A673 (cell line): ENCODE measurements at regions not wholly inside any gene's neighbourhood (a gene's known extent, or its start where the extent isn't known, plus 50 kb on each side); places are given as distances from the start of the nearest gene placed in this dataset.

Source experiments
- BruUV-seq: library from RNA; stranded (reverse); fragments of 400-500 nt; replicated peaks from 2 replicates; lab custom pipeline; 2021; lab: Mats Ljungman, UMichigan
- CTCF ChIA-PET: fragments of 300-600 bp; sonication (Branson Sonifier 250); formaldehyde crosslinking; loops from one replicate; lab custom pipeline; 2022; ENCODE audit warnings: antibody characterized with exemption; lab: Charles Lee
- POLR2A ChIA-PET: fragments of 300-600 bp; sonication (Branson Sonifier 250); formaldehyde crosslinking; loops from one replicate; lab custom pipeline; 2022; ENCODE audit warnings: antibody characterized with exemption; ENCODE audit not compliant: low non-redundant PET; lab: Charles Lee
- DNase-seq: peaks from one replicate; pipeline ENCODE4 v3.0.0-alpha.2; 2015; ENCODE audit warnings: low spot score
- H3K27ac ChIP-seq: fragments of 200-600 bp; sonication (generic); 2 replicates; pipeline ENCODE4 v1.5.1; 2016; ENCODE audit warnings: mixed run types, low read depth, mild to moderate bottlenecking, mixed read lengths, antibody characterized with exemption, low read length; ENCODE audit not compliant: poor library complexity, severe bottlenecking
- H3K27me3 ChIP-seq: fragments of 200-600 bp; sonication (generic); replicated peaks from 2 replicates; pipeline ENCODE4 v1.6.1; 2017; ENCODE audit warnings: mixed run types, low read depth, mild to moderate bottlenecking, mixed read lengths, antibody characterized with exemption, low read length; ENCODE audit not compliant: insufficient read depth, poor library complexity
- H3K36me3 ChIP-seq: fragments of 200-600 bp; sonication (generic); 2 replicates; pipeline ENCODE4 v1.6.1; 2016; ENCODE audit warnings: mixed run types, mild to moderate bottlenecking, mixed read lengths, antibody characterized with exemption, low read length; ENCODE audit not compliant: insufficient read depth, poor library complexity, severe bottlenecking
- H3K4me1 ChIP-seq: fragments of 200-600 bp; sonication (generic); 2 replicates; pipeline ENCODE4 v1.6.1; 2017; ENCODE audit warnings: mixed run types, mild to moderate bottlenecking, mixed read lengths, antibody characterized with exemption, low read length; ENCODE audit not compliant: insufficient read depth, poor library complexity, severe bottlenecking
- H3K4me3 ChIP-seq: fragments of 200-600 bp; sonication (generic); 2 replicates; pipeline ENCODE4 v1.5.1; 2016; ENCODE audit warnings: low read depth, mixed run types, mild to moderate bottlenecking, mixed read lengths, low read length; ENCODE audit not compliant: poor library complexity, severe bottlenecking
- H3K9me3 ChIP-seq: fragments of 200-600 bp; sonication (generic); 2 replicates; pipeline ENCODE4 v1.6.1; 2016; ENCODE audit warnings: mixed run types, low read depth, mild to moderate bottlenecking, mixed read lengths, antibody characterized with exemption, low read length; ENCODE audit not compliant: poor library complexity, severe bottlenecking
- CTCF ChIP-seq: fragments of 300-800, 200-600 bp; sonication (generic); conservative IDR thresholded peaks from 2 replicates; pipeline ENCODE4 v1.5.1; 2017; ENCODE audit warnings: low read depth, mild to moderate bottlenecking, antibody characterized with exemption, low read length, moderate library complexity, mixed read lengths
- EZH2 ChIP-seq: fragments of 200-600 bp; sonication (generic); IDR thresholded peaks from 2 replicates; pipeline ENCODE4 v1.6.1; 2017; ENCODE audit warnings: borderline replicate concordance, low read depth, mild to moderate bottlenecking, mixed read lengths, antibody characterized with exemption, low read length; ENCODE audit not compliant: poor library complexity, severe bottlenecking
- intact Hi-C: fragments of 100-400 bp; cut with micrococcal nuclease; formaldehyde crosslinking; loops from one replicate; pipeline ENCODE4 v1.10.0; 2022; ENCODE audit not compliant: unreplicated experiment

- TF ChIP-seq CTCF: no peak
- TF ChIP-seq EZH2: no peak
- no peaks in the 10 kb centered on the region for H3K27me3 ChIP-seq
- BruUV-seq: no TSS peak
- no peak overlapping the region for H3K27ac ChIP-seq
- intact Hi-C loops: no loop called here
- H3K36me3 ChIP-seq: no peaks in the 10 kb centered on the region
- no peaks in the 10 kb centered on the region for H3K9me3 ChIP-seq
- no peak for DNase-seq
- POLR2A ChIA-PET: no interaction called here
- CTCF ChIA-PET: no interaction called here
- H3K4me1 ChIP-seq: no peaks in the 10 kb centered on the region
- no peak overlapping the region for H3K4me3 ChIP-seq
These were observed 1184.9 kb downstream of the HACE1 start for GRCh38 chr6:103674790-103675189.

DNA sequence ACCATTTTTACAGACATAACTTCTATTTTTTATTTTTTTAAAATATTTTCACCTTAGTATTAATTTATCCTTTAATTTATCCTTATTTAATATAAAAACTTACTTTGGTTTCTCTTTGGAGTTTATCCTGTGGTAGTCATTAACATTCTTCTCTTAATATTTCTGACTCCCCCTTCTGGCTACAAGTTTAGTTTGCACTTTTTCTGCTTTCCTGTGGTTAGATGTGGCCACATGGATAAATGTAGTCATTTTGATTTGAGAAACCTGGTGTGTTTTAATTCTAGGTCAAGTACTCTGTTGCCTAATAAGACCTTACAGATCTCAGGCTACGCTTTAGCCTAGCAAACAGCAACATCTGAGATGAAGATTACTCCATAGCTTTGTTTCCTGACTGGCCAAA is 1187.5 kb downstream of the HACE1 start:
- BruUV-seq: no TSS peak
- H3K4me1 ChIP-seq: no peaks in the 10 kb centered on the region

GRCh38 chr6:103629613-103630012 is 1230.1 kb downstream of the HACE1 start:
- ChIA-PET POLR2A (no interaction called here), CTCF (no interaction called here)
- Histone ChIP-seq H3K9me3 (no peaks in the 10 kb centered on the region), H3K4me1 (no peaks in the 10 kb centered on the region), H3K27me3 (no peaks in the 10 kb centered on the region), H3K36me3 (no peaks in the 10 kb centered on the region), H3K27ac (no peak overlapping the region), H3K4me3 (no peak overlapping the region)
- intact Hi-C loops: no loop called here
- no peak for DNase-seq
- no TSS peak for BruUV-seq
- no peak for TF ChIP-seq EZH2
- TF ChIP-seq CTCF: no peak

More for the DNA sequence above, 1187.5 kb downstream of the HACE1 start:
- DNase-seq: peak; percentile 50
- Histone ChIP-seq H3K27me3 (no peaks in the 10 kb centered on the region), H3K36me3 (no peaks in the 10 kb centered on the region), H3K9me3 (no peaks in the 10 kb centered on the region), H3K4me3 (no peak overlapping the region), H3K27ac (no peak overlapping the region)
- TF ChIP-seq CTCF: peak; percentile 59
- TF ChIP-seq EZH2: no peak
- CTCF ChIA-PET: no interaction called here
- POLR2A ChIA-PET: no interaction called here
- intact Hi-C loops: no loop called here
